CD4-positive, alpha-beta memory T cell (primary cell): ENCODE measurements at regions not wholly inside any gene's neighbourhood (a gene's known extent, or its start where the extent isn't known, plus 50 kb on each side); places are given as distances from the start of the nearest gene placed in this dataset.

Experiments used
- CTCF ChIA-PET: fragments of 350-600 bp; sonication (Branson Sonifier 250); formaldehyde crosslinking; loops from one replicate; lab custom pipeline; 2021; ENCODE audit warnings: inconsistent platforms; ENCODE audit not compliant: partially characterized antibody; lab: Charles Lee
- POLR2A ChIA-PET: fragments of 350-600 bp; sonication (Branson Sonifier 250); formaldehyde crosslinking; loops from one replicate; lab custom pipeline; 2021; ENCODE audit not compliant: partially characterized antibody; lab: Charles Lee
- DNase-seq, 5 donors: peaks; one replicate each; pipeline versions ENCODE4 v3.0.0 to v3.0.0-alpha.2; 2020 to 2022; ENCODE audit warnings: mixed read lengths in 1 of 5
- H3K27ac ChIP-seq: one replicate; pipeline ENCODE4 v1.7.0; 2013; ENCODE audit warnings: low read depth, low read length
- H3K27me3 ChIP-seq: 2 replicates; pipeline ENCODE4 v1.7.0; 2013; ENCODE audit warnings: mild to moderate bottlenecking, low read length, moderate library complexity; ENCODE audit not compliant: insufficient read depth
- H3K36me3 ChIP-seq: 2 replicates; pipeline ENCODE4 v1.7.0; 2013; ENCODE audit warnings: mild to moderate bottlenecking, low read length, moderate library complexity; ENCODE audit not compliant: insufficient read depth
- H3K4me1 ChIP-seq: 2 replicates; pipeline ENCODE4 v1.7.0; 2013; ENCODE audit warnings: mild to moderate bottlenecking, low read length, moderate library complexity; ENCODE audit not compliant: insufficient read depth
- H3K4me3 ChIP-seq, 2 donors: one replicate each; pipeline ENCODE4 v1.7.0; 2013; ENCODE audit warnings: low read length in 2 of 2, mild to moderate bottlenecking in 1 of 2
- H3K9me3 ChIP-seq, 2 donors: one replicate each; pipeline ENCODE4 v1.7.0; 2013; ENCODE audit warnings: low read length in 2 of 2, control low read depth in 1 of 2; ENCODE audit not compliant: control insufficient read depth in 1 of 2
- H3K27ac Mint-ChIP-seq, 7 donors: one replicate each; pipeline ENCODE4 v1.8.0; 2020 to 2021; ENCODE audit warnings: mixed read lengths in 7 of 7, mild to moderate bottlenecking in 6 of 7, inconsistent platforms in 3 of 7, moderate library complexity in 3 of 7
- H3K27me3 Mint-ChIP-seq, 2 donors: one replicate each; pipeline ENCODE4 v1.8.0; 2020 to 2021; ENCODE audit warnings: mixed read lengths in 2 of 2
- H3K36me3 Mint-ChIP-seq, 2 donors: one replicate each; pipeline ENCODE4 v1.8.0; 2020 to 2021; ENCODE audit warnings: mixed read lengths in 2 of 2, inconsistent platforms in 1 of 2, mild to moderate bottlenecking in 1 of 2
- H3K4me1 Mint-ChIP-seq, 4 donors: one replicate each; pipeline ENCODE4 v1.8.0; 2020 to 2021; ENCODE audit warnings: mixed read lengths in 4 of 4, mild to moderate bottlenecking in 1 of 4
- H3K4me3 Mint-ChIP-seq, 8 donors: one replicate each; pipeline ENCODE4 v1.8.0; 2020 to 2021; ENCODE audit warnings: mixed read lengths in 8 of 8, mild to moderate bottlenecking in 7 of 8, moderate library complexity in 6 of 8, inconsistent platforms in 3 of 8
- H3K9me3 Mint-ChIP-seq, 8 donors: one replicate each; pipeline ENCODE4 v1.8.0; 2020 to 2021; ENCODE audit warnings: mixed read lengths in 8 of 8, mild to moderate bottlenecking in 5 of 8, inconsistent platforms in 3 of 8, moderate library complexity in 1 of 8
- intact Hi-C: fragments of 100-400 bp; cut with micrococcal nuclease; formaldehyde crosslinking; loops from one replicate; pipeline ENCODE4 v1.15.1; 2023

DNA sequence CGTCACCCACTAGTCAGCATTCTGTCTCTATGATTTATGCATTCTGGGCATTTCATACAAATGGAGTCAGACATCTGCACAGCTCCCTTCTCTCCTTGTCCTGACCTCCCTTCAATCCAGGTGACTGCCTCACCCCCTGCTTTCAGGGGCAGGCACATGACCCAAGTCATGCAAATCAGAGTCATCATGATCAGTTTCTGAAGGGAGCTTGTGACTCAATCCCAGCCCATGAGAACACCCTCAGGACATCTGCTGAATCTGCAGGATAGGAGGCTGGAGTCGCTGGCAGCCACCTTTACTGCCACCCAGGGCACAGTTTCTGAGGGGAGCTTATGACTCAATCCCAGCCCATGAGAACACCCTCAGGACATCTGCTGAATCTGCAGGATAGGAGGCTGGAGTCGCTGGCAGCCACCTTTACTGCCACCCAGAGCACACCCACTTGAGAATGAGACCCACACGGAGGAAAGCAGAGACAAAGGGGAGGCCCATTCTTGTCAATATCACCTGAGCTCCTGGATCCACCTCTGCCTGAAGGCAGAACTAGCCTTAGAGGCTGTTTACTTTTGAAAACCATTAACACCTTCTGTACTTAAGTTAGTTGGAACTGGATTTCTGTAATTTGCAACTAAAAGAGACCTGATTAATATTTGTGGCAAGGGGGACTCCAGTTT lies 62.3 kb upstream of the SLC25A33 start:
- intact Hi-C loops = no loop called here
- no peaks in the 10 kb centered on the region for H3K9me3 Mint-ChIP-seq
- no peaks in the 10 kb centered on the region for H3K36me3 ChIP-seq
- no peaks in the 10 kb centered on the region for H3K36me3 Mint-ChIP-seq
- no peaks in the 10 kb centered on the region for H3K27me3 ChIP-seq
- H3K4me3 ChIP-seq = no peak overlapping the region
- POLR2A ChIA-PET = no interaction called here
- H3K4me1 Mint-ChIP-seq = no peaks in the 10 kb centered on the region
- H3K4me1 ChIP-seq = no peaks in the 10 kb centered on the region
- CTCF ChIA-PET = no interaction called here
- H3K9me3 ChIP-seq = no peaks in the 10 kb centered on the region
- no peak overlapping the region for H3K27ac ChIP-seq
- H3K27ac Mint-ChIP-seq = no peak overlapping the region
- no peak for DNase-seq
- H3K4me3 Mint-ChIP-seq = no peak overlapping the region
- peaks cover 6 to 10% of the 10 kb centered on the region in 2 donors for H3K27me3 Mint-ChIP-seq

DNA sequence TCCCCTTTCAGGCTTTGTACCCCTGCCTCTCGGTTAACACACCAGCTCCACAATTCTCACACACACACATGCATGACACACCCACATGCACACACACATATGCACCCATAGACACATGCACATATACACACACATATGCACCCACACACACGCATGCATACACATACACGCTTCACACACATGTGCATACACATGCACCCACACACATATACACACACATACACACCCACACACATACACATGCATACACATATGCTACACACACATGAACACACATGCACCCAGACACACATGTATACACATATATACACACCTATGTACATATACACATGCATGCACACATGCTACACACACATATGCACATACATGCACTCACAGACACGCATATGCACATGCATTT lies 61.7 kb upstream of the SLC25A33 start:
- Histone ChIP-seq H3K4me3 (no peak overlapping the region), H3K36me3 (no peaks in the 10 kb centered on the region), H3K27ac (no peak overlapping the region), H3K4me1 (no peaks in the 10 kb centered on the region), H3K9me3 (no peaks in the 10 kb centered on the region), H3K27me3 (no peaks in the 10 kb centered on the region)
- Mint-ChIP-seq H3K36me3 (no peaks in the 10 kb centered on the region), H3K27ac (no peak overlapping the region), H3K9me3 (no peaks in the 10 kb centered on the region), H3K4me1 (no peaks in the 10 kb centered on the region), H3K27me3 (peaks cover 4 to 8% of the 10 kb centered on the region in 2 donors), H3K4me3 (no peak overlapping the region)
- CTCF ChIA-PET = no interaction called here
- DNase-seq = no peak
- POLR2A ChIA-PET = no interaction called here
- intact Hi-C loops = no loop called here

- no peak overlapping the region for H3K27ac ChIP-seq
- Mint-ChIP-seq H3K27me3 (peaks cover 4 to 8% of the 10 kb centered on the region in 2 donors), H3K9me3 (no peaks in the 10 kb centered on the region), H3K4me3 (no peak overlapping the region), H3K4me1 (no peaks in the 10 kb centered on the region), H3K36me3 (no peaks in the 10 kb centered on the region), H3K27ac (no peak overlapping the region)
- H3K4me1 ChIP-seq = no peaks in the 10 kb centered on the region
- DNase-seq = no peak
- intact Hi-C loops = no loop called here
- no peak overlapping the region for H3K4me3 ChIP-seq
- H3K27me3 ChIP-seq = no peaks in the 10 kb centered on the region
- no peaks in the 10 kb centered on the region for H3K36me3 ChIP-seq
- ChIA-PET POLR2A (no interaction called here), CTCF (no interaction called here)
- no peaks in the 10 kb centered on the region for H3K9me3 ChIP-seq
Measured at GRCh38 chr1:9478021-9478420, 61.2 kb upstream of the SLC25A33 start.

- CTCF ChIA-PET = interaction anchor here (1.2 kb wide), 1 partner anchor 10 kb away, joined by 4 read pairs; no protein-coding TSS in a partner anchor
- no peak overlapping the region for H3K27ac Mint-ChIP-seq
- Histone ChIP-seq H3K9me3 (no peaks in the 10 kb centered on the region), H3K27ac (no peak overlapping the region), H3K4me3 (no peak overlapping the region), H3K4me1 (no peaks in the 10 kb centered on the region), H3K36me3 (no peaks in the 10 kb centered on the region), H3K27me3 (no peaks in the 10 kb centered on the region)
- no peaks in the 10 kb centered on the region for H3K9me3 Mint-ChIP-seq
- no peak overlapping the region for H3K4me3 Mint-ChIP-seq
- intact Hi-C loops = no loop called here
- DNase-seq = no peak
- POLR2A ChIA-PET = no interaction called here
- peaks cover 7% of the 10 kb centered on the region in 2 donors for H3K27me3 Mint-ChIP-seq
- H3K36me3 Mint-ChIP-seq = no peaks in the 10 kb centered on the region
- no peaks in the 10 kb centered on the region for H3K4me1 Mint-ChIP-seq
Measured at GRCh38 chr1:9481048-9481447, 58.2 kb upstream of the SLC25A33 start.

GRCh38 chr1:9482403-9482802 lies 56.9 kb upstream of the SLC25A33 start:
- DNase-seq = no peak
- Histone ChIP-seq H3K4me1 (no peaks in the 10 kb centered on the region), H3K27ac (no peak overlapping the region), H3K36me3 (no peaks in the 10 kb centered on the region), H3K27me3 (no peaks in the 10 kb centered on the region), H3K9me3 (no peaks in the 10 kb centered on the region), H3K4me3 (no peak overlapping the region)
- Mint-ChIP-seq H3K27ac (no peak overlapping the region), H3K27me3 (peaks cover 4 to 5% of the 10 kb centered on the region in 2 donors), H3K4me1 (no peaks in the 10 kb centered on the region), H3K36me3 (no peaks in the 10 kb centered on the region), H3K4me3 (no peak overlapping the region), H3K9me3 (no peaks in the 10 kb centered on the region)
- ChIA-PET CTCF (interaction anchor here (0.6 to 0.8 kb wide), 2 partner anchors 12 to 262 kb away, joined by 3 to 4 read pairs; no protein-coding TSS in a partner anchor), POLR2A (no interaction called here)
- intact Hi-C loops = no loop called here

DNA sequence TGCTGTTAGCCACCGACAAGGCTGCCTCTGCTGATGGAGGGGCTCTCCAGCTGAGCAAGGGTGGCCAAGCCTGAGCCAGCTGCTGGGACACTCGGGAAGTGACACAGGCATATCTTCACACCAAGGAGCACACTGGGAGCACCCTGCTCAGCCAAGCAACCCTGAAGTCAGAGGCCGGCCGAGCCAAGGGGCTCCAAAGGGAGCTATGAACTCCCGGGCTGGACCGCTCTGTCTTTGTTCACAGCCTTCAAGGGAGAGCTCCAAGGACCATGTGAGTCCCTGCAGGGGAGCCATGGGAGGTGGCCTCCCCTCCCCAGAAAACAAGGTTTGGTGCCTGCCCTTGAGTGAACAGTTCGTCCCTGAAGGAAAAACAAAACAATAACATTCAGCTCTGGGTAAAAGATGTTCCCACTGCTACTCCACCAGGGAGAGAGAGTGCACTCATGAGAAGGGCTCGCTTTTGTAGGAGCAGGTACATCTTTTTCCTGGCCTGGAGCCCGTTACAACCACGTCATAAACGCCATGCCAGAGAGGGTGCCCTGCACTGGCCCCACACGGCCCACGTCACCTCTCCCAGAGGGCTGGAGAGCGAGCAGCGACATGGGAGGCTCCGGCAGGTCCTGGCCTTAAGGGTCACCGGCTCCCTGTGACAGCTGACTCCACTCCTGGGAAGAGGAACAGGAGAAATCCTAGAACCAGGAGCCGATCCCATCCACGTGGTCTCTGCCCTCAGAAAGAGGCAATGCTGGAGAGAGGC lies 56.3 kb upstream of the SLC25A33 start:
- Mint-ChIP-seq H3K36me3 (no peaks in the 10 kb centered on the region), H3K27me3 (peaks cover 4 to 5% of the 10 kb centered on the region in 2 donors), H3K4me1 (no peaks in the 10 kb centered on the region), H3K9me3 (no peaks in the 10 kb centered on the region), H3K4me3 (no peak overlapping the region), H3K27ac (no peak overlapping the region)
- H3K27me3 ChIP-seq = no peaks in the 10 kb centered on the region
- no peaks in the 10 kb centered on the region for H3K9me3 ChIP-seq
- H3K27ac ChIP-seq = no peak overlapping the region
- H3K4me1 ChIP-seq = no peaks in the 10 kb centered on the region
- H3K36me3 ChIP-seq = no peaks in the 10 kb centered on the region
- CTCF ChIA-PET = interaction anchor here (0.6 to 0.8 kb wide), 2 partner anchors 11 to 263 kb away, joined by 3 to 4 read pairs; no protein-coding TSS in a partner anchor
- no peak for DNase-seq
- no peak overlapping the region for H3K4me3 ChIP-seq
- intact Hi-C loops = no loop called here
- POLR2A ChIA-PET = no interaction called here

DNA sequence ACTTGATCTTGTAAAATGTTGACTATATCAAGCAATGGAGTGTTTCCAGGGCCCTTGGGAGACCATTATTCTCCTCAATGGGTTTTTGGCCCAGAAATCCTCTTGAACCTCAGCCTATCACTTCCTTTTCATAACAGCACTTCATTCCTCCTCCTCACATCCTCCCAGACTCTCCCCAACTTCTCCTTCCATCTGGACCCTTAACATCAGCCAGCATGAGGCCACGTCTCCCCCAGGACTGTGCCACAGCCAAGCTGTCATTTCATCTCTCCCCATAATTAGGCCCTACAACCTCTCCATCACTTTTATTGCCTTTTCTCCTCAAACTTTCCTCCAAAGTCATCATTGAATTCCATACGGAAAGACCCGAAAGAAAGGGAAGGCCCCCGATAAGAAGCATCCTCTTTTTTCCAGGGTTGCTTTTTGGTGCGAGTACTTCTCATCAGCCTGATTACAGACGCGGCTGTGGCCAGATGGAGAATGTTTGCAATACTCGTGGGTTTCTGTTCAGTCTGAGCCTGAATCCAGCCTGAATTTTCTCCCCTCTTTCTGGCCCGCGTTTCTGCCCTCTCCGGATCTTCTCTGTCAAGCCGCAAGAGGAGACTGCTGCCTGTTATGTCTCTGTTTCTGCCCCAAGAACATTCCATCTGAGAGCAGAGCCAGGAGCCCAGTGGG lies 52.7 kb upstream of the SLC25A33 start:
- no peak overlapping the region for H3K4me3 Mint-ChIP-seq
- POLR2A ChIA-PET = no interaction called here
- CTCF ChIA-PET = interaction anchor here (0.7 to 6.0 kb wide), 2 partner anchors 196 to 1865 kb away, joined by 3 to 82 read pairs; no protein-coding TSS in a partner anchor

More for the DNA sequence above, 52.7 kb upstream of the SLC25A33 start:
- Mint-ChIP-seq H3K9me3 (no peaks in the 10 kb centered on the region), H3K27me3 (peaks cover 7% of the 10 kb centered on the region in 2 donors), H3K27ac (no peak overlapping the region), H3K4me1 (peaks cover 0 to 3% (median 1%) of the 10 kb centered on the region in 4 donors), H3K36me3 (no peaks in the 10 kb centered on the region)
- H3K4me3 ChIP-seq = no peak overlapping the region
- no peaks in the 10 kb centered on the region for H3K27me3 ChIP-seq
- no peak overlapping the region for H3K27ac ChIP-seq
- no peaks in the 10 kb centered on the region for H3K36me3 ChIP-seq
- no peak for DNase-seq
- intact Hi-C loops = no loop called here
- H3K4me1 ChIP-seq = no peaks in the 10 kb centered on the region
- no peaks in the 10 kb centered on the region for H3K9me3 ChIP-seq
